Activated CD8-positive, alpha-beta memory T cell treated with anti-CD3 and anti-CD28 coated beads for 4 hours (primary cell): ENCODE measurements at regions not wholly inside any gene's neighbourhood (a gene's known extent, or its start where the extent isn't known, plus 50 kb on each side); places are given as distances from the start of the nearest gene placed in this dataset.
"Not testable (repeated sequence)": the region's sequence is repeated elsewhere in the genome, so short reads cannot be mapped to it uniquely, and the experiment has no call there.

Source experiments
- DNase-seq, 2 donors: peaks; one replicate each; pipeline ENCODE4 v3.0.0-alpha.2; 2020; ENCODE audit warnings: low read depth in 2 of 2

DNA sequence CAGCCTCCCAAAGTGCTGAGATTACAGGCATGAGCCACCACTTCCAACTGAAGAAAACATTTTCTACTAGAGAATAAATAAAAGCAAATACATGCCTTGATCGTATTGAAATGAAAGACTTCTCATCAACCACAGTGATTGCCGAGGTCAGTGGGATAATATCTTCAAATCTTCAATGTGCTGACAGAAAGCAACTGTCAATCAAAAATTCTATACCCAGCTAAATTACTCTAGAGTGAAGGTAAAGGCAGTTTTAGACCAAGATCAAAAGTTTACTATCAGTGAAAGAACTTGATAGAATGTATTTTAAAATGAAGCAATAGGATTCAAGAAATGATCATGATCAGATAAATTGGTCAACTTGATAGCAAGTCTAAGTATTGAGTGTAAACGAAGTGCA, 130.6 kb downstream of the BRD1 start:
- no peak for DNase-seq

GRCh38 chr22:49694462-49695260, 133.0 kb downstream of the BRD1 start:
- no peak for DNase-seq

GRCh38 chr22:49693848-49694247, 133.8 kb downstream of the BRD1 start:
- no peak for DNase-seq

DNA sequence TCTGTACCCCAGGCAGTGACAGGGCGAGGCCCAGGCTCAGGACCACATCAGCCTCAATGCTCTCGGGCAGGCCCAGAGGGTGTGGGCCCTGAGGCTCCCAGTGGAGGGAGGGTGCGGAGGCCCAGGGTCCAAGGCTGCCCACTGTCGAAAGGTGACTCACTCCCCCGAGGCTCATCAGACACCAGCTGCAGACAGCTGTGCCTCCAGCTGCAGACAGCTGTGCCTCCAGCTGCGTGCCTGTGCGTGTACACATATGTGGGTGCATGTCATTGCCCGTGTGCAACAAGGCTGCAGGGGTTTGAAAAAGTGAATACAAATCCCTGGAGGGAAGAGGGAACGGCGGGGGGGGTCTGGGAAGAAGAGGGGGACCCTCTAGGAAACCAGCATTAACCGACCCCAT, 134.3 kb downstream of the BRD1 start:
- no peak for DNase-seq

DNA sequence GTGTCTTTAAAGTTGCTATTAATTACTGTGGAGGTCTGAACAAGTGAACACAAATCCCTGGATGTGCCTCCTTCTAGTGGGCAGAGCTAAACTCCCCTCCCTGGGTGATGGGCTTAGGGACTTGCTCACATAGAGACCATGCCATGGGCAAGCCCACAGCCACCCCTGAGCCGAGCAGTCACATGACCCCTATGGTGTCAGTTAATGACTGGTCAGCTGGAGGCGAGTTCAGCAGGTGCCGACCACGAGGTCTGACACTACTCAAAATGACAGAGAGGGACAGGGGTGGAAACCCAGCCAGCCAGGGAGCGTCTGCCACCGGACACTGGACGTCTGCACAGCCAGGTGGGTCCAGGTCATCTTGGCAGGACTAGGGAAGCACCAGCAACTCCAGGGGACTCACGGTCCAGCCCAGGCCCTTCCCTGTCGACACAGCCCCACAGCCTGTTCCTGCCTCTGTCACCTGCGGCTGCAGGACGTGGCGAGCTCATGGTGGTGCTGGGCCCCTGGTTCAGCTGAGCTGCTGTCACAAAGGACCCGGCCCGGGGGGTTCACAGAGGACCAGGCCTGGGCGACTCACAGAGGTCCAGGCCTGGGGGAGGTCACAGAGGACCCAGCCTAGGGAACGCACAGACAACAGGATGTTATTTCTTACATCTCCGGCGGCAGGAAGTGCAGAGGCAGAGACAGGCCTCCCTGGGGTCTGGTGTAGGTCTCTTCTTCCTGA, 135.0 kb downstream of the BRD1 start:
- no peak for DNase-seq

GRCh38 chr22:49691256-49691655, 136.4 kb downstream of the BRD1 start:
- DNase-seq, result no peak

GRCh38 chr22:49690454-49690853, 137.2 kb downstream of the BRD1 start:
- no peak for DNase-seq

DNA sequence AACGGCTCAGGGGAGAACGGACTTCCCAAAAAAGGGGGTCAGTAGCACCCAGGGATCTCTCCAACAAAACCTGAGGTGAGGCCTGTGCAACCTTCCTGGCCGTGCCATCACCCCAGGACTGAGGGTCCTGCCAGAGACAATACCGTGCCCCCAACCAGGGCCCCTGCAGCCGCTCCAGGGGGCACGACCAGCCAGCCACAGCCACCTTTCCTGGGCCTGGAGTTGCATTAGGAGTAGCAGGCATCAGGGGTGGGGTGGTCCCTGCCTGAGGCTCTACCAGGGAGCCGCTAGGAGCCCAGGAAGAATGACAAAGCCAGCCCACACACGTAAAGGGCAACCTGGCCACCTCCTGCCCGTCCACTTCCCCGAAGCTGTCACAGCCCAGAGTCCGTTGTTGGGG, 137.8 kb downstream of the BRD1 start:
- no peak for DNase-seq

GRCh38 chr22:49689255-49689770, 138.4 kb downstream of the BRD1 start:
- DNase-seq, result no peak

DNA sequence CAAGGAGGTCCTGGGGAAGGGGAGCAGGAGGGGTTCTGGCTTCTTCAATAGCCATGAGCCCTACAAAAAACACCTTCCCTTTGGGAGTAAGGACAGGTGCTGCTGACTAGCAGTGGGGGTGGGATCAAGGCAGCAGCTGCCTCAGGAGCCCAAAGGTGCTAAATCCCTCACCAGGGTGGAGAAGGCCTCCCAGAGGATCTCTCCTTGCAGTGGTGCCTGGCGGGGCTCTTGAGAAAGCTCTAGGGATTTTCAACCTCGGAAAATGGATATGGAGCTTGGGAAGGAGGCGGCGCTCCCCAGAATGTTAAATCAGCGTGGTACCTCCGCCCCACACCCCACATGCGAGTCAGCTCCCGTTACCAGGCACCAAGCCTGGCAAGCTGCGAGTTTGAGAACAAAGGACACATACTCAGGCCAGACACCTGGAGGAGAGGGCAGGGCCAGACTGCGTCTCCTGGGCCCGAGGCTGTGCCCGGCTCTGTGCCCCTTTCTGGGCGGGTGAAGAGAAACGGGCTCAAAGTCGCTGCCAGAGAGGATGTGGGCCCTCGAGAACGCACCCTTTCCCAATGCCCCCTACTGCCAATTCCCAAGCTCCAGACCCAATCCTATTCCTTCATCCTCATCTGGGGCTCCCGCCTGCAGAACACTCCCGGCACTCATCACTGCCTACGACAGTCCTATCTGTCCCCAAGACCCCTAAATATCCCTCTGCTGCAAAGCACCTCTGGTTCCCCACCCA, 139.0 kb downstream of the BRD1 start:
- no peak for DNase-seq

DNA sequence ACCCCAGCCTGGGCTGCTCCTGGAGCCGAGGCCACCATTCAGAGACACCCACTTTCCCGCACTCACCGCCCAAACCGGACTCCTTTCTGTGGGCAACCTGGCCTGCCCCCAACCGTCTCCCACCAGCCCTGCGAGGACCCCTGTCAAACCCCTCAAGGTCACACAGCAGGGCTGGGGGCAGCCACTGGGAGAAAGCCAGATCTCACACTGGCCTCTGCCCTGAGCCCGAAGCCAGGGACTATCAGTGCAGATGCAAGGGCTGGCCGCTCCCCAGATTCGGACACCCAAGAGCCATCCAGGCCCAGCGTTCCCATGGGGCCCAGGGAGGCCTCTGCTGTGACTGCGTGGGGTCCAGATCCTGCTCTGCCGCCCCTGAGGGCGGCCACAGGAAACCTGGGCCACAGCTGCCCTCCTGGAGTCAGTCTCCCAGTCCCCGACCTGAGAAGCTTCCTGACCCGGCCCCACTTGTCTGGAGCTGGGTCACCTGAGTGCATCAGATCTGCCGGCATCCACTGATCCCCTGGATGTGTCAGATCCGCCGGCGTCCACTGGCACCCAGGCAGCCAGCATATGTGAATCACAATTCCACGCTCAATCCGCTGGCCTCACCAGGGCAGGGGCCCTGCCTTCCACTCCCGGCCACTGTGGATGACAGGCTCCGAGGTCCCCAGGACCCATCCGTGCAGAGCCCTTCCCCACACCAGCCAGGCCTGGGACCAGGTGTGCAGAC, 139.7 kb downstream of the BRD1 start:
- no peak for DNase-seq

DNA sequence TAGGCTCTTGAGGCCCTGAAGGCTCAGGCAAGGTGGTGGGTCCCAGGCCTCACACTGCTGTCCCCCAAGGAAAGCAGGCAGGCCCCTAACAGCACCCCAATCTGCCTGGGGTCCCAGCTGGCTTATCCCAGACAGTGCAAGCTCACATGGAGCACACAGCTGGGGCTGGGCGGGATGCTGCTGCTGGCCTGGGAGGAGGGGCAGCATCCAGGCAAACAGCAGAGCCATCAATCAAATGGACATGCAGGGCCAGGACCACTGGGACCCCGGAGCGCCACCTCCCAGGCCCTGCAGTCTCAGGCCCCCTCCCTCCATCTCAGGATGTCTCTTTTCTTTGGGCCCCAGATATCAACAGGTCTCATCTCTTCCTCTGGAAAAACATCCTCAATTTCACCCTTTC, 140.3 kb downstream of the BRD1 start:
- no peak for DNase-seq

DNA sequence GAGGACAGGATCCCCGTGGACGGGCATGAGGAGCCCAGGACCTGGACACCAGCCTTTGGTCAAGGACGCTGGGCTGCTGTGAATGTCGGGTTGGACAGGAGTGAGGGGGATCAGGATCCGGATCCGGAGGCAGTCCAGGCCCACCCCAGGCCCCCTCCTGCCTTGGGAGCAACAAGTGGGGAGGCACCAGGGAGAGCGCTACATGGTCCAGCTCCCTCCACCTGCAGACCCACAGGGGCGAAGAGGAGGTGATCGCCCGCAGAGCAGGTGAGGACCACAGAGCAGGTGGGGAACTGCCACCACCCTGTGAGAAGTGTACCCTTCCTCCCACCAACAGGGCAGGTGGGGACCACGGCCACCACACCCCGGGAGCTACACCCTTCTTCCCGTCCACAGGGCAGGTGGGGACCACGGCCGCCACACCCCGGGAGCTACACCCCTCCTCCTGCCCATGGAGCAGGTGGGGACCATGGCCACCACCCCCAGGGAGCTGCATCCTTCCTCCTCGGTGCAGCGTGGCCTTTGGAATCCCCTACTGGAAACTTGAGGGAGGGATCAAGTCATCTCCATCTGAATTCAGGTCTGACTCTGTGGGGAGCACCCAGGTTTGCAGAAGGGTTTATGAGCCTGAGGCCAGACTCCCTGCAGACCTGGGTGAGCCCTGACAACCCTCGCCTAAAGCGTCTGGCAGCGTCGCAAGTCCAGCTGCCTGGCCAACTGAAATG, 141.0 kb downstream of the BRD1 start:
- DNase-seq, result no peak

- no peak for DNase-seq
These were observed 142.0 kb downstream of the BRD1 start for GRCh38 chr22:49685686-49686085.

GRCh38 chr22:49685116-49685515, 142.6 kb downstream of the BRD1 start:
- DNase-seq, result no peak

GRCh38 chr22:49683032-49683431, 144.6 kb downstream of the BRD1 start:
- DNase-seq, result no peak

DNA sequence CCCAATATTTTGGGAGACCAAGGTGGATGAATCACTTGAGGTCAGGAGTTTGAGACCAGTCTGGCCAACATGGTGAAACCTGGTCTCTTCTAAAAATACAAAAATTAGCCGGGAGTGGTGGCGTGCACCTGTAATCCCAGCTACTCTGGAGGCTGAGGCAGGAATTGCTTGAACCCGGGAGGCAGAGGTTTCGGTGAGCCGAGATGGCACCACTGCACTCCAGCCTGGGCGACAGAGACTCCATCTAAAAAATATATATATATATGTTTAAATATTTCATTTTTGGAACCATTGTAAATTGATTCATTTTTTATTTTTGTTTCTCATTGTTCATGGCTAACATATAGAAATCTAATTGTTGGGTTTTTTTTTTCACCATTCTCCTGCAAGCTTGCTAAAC, 146.9 kb downstream of the BRD1 start:
- DNase-seq, result not testable (repeated sequence)

- no peak for DNase-seq
These were observed 148.9 kb downstream of the BRD1 start for GRCh38 chr22:49678842-49679170.

DNA sequence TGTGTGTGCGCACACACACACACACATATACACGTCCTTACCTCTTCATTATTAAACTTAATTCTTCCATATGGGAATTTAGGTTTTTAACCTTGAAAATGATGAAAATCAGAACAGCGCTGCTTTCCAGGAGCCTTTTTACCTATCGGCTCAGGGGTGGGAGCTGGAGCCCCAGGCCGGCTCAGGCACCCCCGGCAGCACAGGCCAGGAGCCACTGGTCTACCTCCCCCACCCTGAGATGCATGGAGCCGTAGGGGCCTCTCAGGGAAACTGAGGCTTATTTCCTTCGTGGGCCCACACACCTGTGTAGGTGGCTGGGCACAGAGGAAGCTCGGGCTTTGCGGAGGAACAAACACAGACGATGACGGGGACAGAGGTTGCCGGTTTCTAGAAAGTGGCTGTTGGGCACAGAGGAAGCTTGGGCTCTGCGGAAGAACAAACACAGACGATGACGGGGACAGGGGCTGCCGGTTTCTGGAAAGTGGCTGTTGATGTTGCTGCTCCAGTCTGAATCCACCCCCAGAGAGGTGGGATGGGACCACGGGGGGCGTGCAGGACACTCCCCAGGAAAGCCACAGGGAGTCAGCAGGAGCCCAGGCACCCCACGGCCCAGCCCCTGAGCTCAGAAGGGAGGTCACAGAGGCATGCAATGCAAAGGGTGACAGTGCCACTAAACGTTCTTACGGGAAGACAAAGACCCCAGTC, 149.4 kb downstream of the BRD1 start:
- no peak for DNase-seq

- DNase-seq, result no peak
These were observed 150.2 kb downstream of the BRD1 start for GRCh38 chr22:49677495-49677889.
